SIG-M5 (cell line): ENCODE measurements at regions not wholly inside any gene's neighbourhood (a gene's known extent, or its start where the extent isn't known, plus 50 kb on each side); places are given as distances from the start of the nearest gene placed in this dataset.
"Not testable (repeated sequence)": the region's sequence is repeated elsewhere in the genome, so short reads cannot be mapped to it uniquely, and the experiment has no call there.

Source experiments
- DNase-seq: peaks from one replicate; lab custom pipeline; 2025; lab: John Stamatoyannopoulos, UW

DNA sequence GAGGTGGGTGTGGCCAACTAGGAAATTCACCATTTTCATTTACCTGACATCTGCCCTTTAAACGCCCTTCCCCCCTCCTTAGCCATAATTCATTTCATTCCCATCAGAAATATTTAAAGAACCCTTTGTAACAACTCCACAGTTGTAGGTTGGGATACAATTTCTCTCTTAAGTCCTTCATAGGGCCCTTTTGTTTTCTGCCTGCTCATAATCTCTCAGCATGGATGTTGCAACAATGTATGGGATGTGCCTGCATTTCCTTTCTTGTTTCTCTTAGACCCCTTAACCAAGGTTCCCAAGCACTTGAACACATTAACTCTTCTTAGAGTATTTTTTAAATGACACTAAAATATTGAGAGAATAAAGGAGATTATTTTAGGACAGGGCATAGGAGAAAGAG, 51.7 kb upstream of the MYO10 start:
- DNase-seq = no peak

DNA sequence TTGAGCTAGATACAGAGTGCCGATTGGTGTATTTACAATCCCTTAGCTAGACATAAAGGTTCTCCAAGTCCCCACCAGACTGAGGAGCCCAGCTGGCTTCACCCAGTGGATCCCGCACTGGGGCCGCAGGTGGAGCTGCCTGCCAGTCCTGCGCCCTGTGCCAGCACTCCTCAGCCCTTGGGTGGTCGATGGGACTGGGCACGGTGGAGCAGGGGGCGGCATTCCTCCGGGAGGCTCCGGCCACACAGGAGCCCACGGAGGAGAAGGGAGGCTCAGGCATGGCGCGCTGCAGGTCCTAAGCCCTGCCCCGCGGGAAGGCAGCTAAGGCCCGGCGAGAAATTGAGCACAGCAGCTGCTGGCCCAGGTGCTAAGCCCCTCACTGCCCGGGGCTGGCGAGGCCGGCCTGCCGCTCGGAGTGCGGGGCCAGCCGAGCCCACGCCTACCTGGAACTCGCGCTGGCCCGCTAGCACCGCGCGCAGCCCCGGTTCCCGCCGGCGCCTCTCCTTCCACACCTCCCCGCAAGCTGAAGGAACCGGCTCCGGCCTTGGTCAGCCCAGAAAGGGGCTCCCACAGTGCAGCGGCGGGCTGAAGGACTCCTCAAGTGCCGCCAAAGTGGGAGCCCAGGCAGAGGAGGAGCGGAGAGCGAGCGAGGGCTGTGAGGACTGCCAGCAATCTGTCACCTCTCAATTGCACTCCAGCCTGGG, 54.9 kb upstream of the MYO10 start:
- DNase-seq = not testable (repeated sequence)

DNA sequence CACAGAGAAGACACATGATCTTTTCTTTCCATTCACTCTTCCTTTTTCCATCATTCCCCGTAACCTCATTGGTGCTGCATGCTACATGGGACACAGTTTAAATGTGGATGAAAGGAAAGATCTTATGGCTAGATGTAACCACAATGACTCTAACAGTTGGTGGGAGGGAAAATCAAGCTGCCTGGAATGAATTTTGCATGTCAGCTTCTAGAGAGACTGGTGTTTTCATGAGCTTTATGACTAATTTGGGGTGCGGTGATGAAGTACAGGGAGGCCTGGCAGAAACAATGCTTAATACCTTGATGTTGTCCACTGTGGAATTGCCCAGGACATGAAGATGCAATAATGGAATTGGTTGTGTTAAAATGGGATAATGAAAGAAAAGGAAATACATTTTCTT, 55.9 kb upstream of the MYO10 start:
- DNase-seq = no peak

DNA sequence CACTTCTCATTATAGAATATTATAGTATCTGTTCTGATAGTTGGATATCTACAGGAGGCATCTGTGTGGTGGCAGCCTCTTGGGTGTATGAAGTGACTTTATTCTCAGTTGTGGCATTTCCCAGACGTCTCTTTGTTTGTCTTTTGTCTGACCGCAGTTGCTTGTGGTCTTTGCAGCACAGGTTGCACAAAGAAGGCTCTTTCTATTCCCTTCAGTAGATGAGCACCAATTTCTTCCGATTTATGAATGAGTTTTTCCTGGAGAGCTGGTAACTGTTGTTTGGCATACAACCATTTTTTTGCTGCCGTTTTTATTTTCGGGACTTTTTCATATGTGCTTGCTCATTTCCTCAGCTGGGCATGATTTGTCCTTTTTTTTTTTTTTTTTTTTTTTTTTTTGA, 56.4 kb upstream of the MYO10 start:
- DNase-seq = no peak

DNA sequence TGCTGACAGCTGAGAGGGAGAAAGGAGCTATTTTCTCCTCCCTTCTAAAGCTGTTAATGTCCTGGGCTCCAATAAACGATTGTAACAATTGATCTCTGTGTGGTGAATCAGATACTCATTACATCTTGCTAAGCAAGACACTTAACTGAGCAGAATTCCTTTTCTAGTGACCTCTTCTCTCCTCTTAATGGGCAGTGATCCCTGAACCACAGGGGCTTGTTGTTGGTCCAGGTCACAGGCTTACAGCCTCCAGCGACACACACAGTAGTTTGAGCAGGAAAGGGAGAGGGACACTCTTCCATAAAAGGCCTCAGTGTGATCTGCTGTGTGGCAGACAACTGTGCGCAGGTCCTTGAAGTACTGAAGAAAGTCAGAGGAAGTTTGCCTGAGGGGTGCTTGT, 58.5 kb upstream of the MYO10 start:
- DNase-seq = no peak

DNA sequence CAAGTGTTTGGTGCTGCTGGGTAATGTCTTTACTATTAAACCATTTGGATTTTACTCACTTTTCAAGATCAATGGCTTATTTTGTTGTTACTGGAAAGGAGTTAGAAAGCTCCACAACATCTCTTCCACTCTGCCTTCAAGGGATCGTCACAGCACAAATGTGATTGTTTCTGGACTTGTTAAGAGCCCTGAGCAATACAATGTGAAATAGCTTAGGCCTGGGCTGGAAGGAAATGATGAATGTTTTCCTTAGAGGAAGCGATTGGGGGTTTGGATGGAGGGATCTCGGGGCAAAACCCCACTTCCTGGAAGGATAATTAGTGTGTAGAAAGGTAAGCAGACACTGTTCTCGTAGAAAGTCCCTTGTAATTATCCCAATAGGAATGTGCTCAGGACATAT, 59.3 kb upstream of the MYO10 start:
- no peak for DNase-seq

DNA sequence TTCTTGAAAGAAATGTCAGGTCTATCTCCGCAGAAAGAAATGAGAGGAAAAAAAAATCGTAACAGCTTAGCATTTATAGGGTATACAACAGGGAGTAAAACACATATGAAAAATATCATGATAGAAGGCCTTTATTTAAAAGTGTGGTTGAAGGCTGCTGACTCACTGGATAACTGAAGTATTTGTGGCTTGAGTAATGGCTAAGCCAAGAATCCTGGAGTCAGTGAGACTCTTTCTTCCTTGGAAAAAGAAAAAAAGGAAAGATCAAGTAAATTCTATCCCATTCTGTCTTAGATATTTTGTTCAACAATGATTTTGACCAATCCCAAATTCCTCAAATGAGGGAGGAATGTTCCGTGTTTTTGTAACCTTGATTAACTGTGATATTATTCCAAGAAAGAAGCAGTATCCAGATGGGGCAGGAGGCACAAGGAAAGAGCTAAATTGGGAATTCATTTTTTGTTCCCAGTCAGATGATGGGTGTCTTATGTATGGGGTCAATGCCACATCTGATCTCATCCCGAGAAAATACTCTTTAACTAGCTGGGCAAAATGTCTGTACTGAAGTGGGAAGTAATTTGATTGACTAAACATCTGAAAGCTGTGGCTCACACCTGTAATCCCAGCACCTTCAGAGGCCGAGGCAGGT, 64.3 kb upstream of the MYO10 start:
- DNase-seq = no peak

DNA sequence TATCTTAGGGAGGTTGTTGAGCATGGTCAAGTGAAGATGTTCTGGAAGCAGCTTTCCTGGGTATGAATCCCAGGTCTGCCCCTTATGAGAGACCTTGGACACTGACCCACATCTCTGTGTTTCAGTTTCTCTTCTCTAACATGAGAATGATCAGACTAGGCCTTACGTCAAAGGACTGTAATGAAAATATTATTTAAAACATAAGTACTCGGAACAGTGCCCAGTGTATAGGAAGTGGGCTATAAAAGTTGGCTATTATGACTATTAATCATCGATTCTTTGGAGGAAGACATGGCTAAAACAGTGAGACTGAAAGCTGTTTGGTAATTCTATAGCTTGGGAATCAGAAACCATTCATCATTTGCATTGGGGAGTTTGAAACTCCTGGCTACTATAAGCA, 65.3 kb upstream of the MYO10 start:
- no peak for DNase-seq

DNA sequence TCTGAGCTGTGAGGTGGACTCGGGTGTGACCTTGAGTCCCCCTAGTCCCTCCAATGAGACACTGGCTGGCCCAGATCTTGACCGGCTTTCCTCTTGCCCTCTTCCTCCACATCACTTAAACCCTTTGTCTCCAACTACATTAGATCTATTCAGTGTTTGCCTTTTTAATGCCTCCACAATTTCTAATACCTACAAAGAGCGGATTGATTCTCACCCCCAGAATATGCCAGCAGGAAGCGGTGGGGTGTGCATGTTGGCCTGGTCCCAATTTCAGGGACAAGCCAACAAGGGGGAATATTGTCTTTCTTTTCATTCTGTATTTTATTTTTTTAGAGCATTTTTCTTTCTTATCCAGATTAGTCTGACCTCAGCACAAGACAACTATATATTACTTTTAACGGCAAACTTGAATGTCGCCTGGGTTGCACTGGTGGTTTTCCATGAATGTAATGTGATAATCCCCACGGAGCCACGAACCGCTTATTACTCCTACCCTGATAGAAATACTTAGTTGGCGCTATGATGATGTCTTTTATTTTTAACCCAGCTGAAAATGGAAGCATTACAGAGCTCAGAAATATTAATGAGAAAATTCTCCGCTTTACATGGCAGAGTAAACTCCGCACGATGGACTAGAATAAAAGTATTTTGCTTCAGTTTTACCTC, 68.5 kb upstream of the MYO10 start:
- DNase-seq = no peak

DNA sequence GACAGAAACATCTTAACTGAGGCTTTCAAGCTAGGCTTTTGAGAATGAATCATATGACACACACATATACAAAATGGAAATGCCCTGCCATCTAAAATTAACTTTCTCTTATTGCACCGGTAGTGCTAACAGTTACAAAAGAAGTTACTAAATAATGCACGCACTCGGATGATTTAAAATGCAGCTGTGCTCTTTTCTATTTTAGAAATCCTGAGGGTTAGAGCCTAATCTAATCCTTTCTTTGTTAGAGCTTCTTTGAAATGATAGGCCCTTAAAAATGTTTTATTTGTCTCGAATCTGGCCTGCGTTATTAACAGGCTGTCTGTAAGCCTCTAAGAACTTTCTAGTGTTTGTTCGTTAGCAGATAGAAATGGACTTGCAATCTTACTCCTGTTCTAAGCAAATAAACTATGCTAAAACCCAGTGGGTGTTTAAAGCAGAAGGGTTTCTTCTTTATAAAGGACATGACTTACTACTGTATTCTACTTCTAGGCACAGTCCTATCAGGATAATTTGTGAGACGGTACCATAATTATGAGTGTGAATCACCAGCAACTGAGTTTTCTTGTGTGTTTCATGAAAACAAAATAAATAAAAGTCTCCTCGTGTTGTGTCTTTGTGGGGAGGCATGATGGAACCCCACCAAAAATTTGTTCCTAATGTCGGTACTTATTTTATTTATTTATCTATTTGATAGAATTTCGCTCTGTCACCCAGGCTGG, 69.2 kb upstream of the MYO10 start:
- no peak for DNase-seq

DNA sequence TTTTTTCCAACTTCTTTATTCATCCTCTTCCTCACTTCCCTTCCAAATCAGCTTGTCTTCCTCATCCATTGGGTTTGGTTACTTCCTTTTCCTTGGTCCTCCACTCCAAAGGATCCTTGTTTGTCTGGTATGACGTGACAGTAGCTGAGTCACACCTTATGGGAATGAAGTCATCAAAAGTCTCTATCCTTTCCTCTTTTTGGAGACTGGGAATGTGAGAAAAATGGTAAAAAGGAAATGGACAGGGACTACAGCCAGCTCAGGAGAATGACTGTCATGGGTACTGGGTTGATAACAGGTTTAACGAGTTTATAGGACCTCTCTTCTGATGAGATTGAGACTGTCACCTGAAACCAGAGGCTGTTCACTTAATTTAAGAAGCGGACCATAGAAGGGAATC, 76.2 kb upstream of the MYO10 start:
- no peak for DNase-seq

DNA sequence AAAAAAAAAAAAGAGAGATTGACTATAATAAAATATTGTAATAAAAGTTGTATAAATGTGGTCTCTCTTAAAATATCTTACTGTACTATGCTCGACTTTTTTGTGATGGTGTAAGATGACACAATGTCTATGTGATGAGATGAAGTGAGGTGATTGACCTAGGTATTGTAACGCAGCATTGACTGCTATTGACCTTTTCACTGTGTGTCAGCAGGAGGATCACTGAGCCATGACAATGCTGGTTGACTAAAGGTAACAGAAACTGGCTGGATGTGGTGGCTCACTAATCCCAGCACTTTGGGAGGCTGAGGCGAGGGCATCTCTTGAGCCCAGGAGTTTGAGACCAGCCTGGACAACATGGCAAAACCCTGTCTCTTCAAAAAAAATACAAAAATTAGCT, 78.6 kb upstream of the MYO10 start:
- no peak for DNase-seq

DNA sequence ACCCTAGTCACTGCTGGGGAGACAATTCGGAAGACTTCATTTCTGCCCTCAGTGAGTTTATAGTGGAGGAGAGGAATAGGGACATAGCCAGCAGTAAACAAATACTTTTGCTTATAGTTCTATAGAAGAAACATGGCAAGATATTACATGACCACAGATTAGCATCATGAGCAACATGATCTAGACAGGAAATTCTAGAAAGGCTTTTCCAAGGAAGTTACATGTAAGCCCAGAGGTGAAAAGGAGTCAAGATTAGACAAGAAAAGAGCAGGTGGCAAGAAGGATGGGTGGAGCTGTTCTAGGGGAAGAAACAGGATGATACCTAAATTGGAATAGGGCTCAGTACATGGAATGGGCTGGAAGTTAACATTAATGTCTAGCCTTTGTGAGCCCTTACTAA, 82.8 kb upstream of the MYO10 start:
- no peak for DNase-seq

DNA sequence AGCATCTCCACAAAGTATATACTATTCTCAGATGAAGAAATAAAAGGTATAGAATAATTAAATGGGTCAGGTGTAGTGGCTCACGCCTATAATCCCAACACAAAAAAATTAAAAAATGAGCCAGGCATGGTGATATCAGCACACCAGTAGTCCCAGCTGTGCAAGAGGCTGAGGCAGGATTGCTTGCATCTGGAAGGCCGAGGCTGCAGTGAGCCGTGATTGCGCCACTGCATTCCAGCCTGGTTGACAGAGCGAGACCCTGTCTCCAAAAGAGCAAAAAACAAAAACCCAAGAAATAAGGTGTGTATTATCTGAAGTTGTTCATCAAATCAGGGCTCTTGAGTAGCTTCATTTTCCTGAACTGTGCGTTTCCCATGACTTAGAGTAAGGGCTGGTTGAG, 83.2 kb upstream of the MYO10 start:
- DNase-seq = no peak

DNA sequence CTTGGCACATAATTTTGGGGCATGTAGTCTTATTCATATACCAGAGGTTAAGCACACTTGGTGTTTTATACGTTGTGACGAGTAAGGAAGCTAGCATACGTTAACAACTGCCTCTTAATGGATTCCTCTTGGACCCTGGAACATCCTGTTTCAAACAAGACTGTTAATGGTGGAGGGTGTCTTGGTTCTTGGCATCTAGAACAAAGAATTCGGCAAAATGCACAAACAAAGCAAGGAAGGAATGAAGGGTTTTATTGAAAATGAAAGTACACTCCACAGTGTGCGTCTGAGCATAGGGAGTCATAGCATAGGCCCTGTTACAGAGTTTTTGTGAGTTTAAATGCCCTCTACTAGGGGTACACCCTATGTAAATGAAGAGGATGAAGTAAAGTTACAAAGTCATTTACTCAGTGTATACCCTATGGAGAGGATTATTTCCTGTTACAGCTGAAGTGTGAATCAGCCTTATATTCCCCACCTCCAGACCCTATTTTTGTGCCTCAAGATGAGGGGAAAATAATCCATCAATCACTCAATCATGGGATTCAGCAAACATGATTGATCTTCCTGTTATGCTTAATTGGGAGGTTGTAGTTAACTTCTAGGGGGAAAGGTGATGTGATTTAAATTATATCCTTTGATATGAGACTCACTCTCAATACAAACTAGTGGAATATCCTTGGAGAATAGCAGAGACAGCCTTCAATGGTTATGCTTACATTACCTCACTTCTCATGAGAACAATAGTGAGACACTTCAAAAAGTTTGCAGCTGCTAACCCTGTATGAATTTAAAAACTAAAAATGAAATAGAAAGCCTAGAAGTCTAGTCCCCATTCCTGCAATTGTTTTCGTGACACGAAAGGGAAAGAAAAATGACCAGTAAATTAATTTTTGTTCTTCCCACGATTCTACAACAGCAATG, 84.9 kb upstream of the MYO10 start:
- no peak for DNase-seq

DNA sequence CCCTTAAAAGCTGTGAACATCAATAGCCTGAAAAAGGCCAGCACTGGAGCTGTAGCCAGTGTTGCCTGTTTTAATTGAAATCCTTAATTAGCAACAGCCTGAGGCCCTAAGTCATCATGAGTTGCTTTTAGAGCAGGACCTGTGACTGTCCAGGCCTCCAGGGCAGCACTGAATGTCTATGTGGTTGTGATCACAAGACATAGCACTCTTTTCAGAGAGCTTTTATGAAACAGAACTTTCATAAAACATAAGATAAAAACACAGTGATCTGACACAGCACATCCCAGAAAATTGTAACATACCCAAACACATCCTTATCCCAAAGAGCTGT, 85.5 kb upstream of the MYO10 start:
- no peak for DNase-seq

DNA sequence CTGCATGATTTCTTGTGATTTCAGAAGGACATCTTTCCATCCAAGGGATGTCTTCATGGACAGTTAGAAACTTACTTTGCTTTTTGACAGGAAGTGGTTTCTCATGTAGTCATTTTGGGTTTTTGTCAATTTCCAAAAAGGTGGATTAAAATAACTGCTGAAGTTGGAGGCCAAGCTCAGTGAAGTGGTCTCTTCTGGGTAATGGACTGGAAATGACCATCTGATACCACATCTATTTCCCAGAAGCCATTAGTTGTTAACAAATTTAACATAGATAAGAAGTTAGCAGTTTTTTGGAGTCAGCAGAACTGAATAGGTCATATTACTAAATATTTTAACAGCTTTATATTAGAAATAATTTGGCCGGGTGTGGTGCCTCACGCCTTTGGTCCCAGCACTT, 86.2 kb upstream of the MYO10 start:
- DNase-seq = no peak

DNA sequence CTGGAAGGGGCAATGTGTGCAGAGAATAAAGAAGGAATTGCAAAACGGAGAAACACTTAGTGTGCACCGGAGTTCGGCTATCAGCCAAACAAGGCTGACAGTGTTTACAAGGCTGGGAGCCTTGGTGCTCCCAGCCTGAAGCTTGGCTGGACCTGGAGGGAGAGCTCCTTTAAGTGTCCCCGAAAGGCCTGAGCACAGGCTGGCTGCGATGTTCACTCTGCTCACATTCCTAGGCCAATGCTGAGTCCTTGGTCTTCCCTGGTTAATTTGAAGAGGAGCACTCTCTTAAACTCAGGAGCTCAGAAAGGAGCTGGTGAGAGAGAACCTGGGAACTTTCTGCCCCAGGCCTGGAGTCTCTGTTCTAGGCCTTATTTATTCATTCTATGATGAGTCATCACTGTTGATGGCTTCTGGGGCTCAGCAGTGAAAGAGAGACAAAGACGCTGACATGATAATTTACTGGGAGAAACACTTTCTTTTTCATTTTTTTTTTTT, 88.6 kb upstream of the MYO10 start:
- DNase-seq = no peak

DNA sequence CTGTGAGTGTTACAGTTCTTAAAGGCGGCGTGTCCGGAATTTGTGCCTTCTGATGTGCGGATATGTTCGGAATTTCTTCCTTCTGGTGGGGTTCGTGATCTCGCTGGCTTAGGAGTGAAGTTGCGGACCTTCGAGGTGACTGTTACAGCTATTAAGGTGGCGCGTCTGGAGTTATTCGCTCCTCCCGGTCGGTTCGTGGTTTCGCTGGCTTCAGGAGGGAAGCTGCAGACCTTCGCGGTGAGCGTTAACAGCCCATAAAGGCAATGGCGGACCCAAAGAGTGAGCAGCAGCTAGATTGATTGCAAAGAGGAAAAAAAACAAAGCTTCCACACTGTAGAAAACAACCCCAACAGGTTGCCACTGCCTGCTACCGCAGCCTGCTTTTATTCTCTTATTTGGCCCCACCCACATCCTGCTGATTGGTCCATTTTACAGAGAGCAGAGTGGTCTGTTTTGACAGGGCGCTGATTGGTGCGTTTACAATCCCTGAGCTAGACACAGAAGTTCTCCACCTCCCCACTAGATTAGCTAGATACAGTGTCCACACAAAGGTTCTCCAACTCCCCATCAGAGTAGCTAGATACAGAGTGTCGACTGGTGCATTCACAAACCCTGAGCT, 95.7 kb upstream of the MYO10 start:
- not testable (repeated sequence) for DNase-seq

DNA sequence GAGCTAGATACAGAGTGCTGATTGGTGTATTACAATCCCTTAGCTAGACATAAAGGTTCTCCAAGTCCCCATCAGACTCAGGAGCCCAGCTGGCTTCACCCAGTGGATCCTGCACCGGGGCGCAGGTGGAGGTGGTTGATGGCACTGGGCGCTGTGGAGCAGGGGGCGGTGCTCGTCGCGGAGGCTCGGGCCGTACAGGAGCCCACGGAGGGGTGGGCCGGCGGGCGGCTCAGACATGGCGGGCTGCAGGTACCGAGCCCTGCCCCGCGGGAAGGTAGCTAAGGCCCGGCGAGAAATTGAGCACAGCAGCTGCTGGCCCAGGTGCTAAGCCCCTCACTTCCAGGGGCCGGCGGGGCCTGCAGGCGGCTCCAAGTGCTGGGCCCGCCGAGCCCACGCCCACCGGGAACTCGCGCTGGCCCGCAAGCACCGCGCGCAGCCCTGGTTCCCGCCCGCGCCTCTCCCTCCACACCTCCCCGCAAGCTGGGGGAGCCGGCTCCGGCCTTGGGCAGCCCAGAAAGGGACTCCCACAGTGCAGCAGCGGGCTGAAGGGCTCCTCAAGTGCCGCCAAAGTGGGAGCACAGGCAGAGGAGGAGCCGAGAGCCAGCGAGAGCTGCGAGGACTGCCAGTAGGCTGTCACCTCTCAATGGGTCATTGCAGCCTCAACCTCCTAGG, 96.4 kb upstream of the MYO10 start:
- DNase-seq = not testable (repeated sequence)

DNA sequence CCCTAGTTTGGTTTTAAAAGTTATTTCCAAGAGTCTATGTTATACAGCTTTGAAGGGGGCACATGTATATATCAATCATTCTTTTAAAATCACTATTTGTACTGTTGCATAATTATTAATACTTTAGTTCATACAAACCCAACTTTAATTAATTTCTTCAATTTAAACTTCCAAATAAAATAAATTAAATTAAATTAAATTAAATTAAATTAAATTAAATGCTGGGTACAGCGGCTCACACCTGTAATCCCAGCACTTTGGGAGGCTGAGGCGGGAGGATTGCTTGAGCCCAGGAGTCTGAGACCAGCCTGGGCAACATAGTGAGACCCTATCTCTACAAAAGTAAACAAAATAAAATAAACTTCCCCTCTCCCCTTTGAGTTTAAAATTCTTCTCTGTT, 98.9 kb upstream of the MYO10 start:
- not testable (repeated sequence) for DNase-seq
